H9 (cell line): ENCODE measurements at regions not wholly inside any gene's neighbourhood (a gene's known extent, or its start where the extent isn't known, plus 50 kb on each side); places are given as distances from the start of the nearest gene placed in this dataset.

Experiments used
- DNase-seq: peaks from one replicate; pipeline ENCODE4 v3.0.0-alpha.2; 2017
- H2AFZ ChIP-seq: one replicate; pipeline ENCODE4 v1.6.1; 2013; ENCODE audit warnings: mild to moderate bottlenecking, low read length, control low read depth, moderate library complexity
- H2AK5ac ChIP-seq: 2 replicates; pipeline ENCODE4 v1.6.1; 2013; ENCODE audit warnings: low read length, control low read depth, mixed read lengths; ENCODE audit not compliant: insufficient read length
- H2BK120ac ChIP-seq: one replicate; pipeline ENCODE4 v1.6.1; 2013; ENCODE audit warnings: low read depth, mild to moderate bottlenecking, low read length, control low read depth, inconsistent platforms; ENCODE audit not compliant: poor library complexity, severe bottlenecking
- H2BK12ac ChIP-seq: 2 replicates; pipeline ENCODE4 v1.6.1; 2013; ENCODE audit warnings: low read length, control low read depth, mixed read lengths, low read depth; ENCODE audit not compliant: insufficient read length
- H2BK15ac ChIP-seq: 2 replicates; pipeline ENCODE4 v1.6.1; 2013; ENCODE audit warnings: low read depth, low read length, control low read depth
- H2BK20ac ChIP-seq: one replicate; pipeline ENCODE4 v1.6.1; 2013; ENCODE audit warnings: low read depth, mild to moderate bottlenecking, low read length, control low read depth, inconsistent platforms; ENCODE audit not compliant: poor library complexity, severe bottlenecking
- H2BK5ac ChIP-seq: 2 replicates; pipeline ENCODE4 v1.6.1; 2013; ENCODE audit warnings: low read length, control low read depth, mixed read lengths; ENCODE audit not compliant: insufficient read length
- H3K14ac ChIP-seq: 2 replicates; pipeline ENCODE4 v1.6.1; 2013; ENCODE audit warnings: low read length, control low read depth; ENCODE audit not compliant: insufficient read depth
- H3K18ac ChIP-seq: 2 replicates; pipeline ENCODE4 v1.6.1; 2013; ENCODE audit warnings: low read depth, mild to moderate bottlenecking, mixed read lengths, low read length, control low read depth; ENCODE audit not compliant: insufficient read length
- H3K23ac ChIP-seq: 2 replicates; pipeline ENCODE4 v1.6.1; 2013; ENCODE audit warnings: low read length, control low read depth, mixed read lengths, low read depth; ENCODE audit not compliant: insufficient read length
- H3K23me2 ChIP-seq: 2 replicates; pipeline ENCODE4 v1.6.1; 2013; ENCODE audit warnings: low read depth, mild to moderate bottlenecking, mixed read lengths, low read length, control low read depth; ENCODE audit not compliant: insufficient read length, poor library complexity, severe bottlenecking
- H3K27ac ChIP-seq: 2 replicates; pipeline ENCODE4 v1.5.1; 2013; ENCODE audit warnings: low read length, control low read depth, mixed read lengths, low read depth; ENCODE audit not compliant: insufficient read length
- H3K27me3 ChIP-seq: 2 replicates; pipeline ENCODE4 v1.6.1; 2013; ENCODE audit warnings: low read length, control low read depth, inconsistent platforms; ENCODE audit not compliant: insufficient read depth
- H3K4ac ChIP-seq: 2 replicates; pipeline ENCODE4 v1.6.1; 2013; ENCODE audit warnings: low read depth, mild to moderate bottlenecking, control low read depth, inconsistent platforms, low read length, moderate library complexity
- H3K4me1 ChIP-seq: 2 replicates; pipeline ENCODE4 v1.6.1; 2013; ENCODE audit warnings: low read length, control low read depth, inconsistent platforms; ENCODE audit not compliant: insufficient read depth
- H3K4me2 ChIP-seq: 2 replicates; pipeline ENCODE4 v1.6.1; 2013; ENCODE audit warnings: low read length, control low read depth, mixed read lengths; ENCODE audit not compliant: insufficient read length, insufficient read depth
- H3K56ac ChIP-seq: 2 replicates; pipeline ENCODE4 v1.6.1; 2013; ENCODE audit warnings: low read depth, mild to moderate bottlenecking, mixed read lengths, low read length, control low read depth; ENCODE audit not compliant: insufficient read length
- H3K79me1 ChIP-seq: 2 replicates; pipeline ENCODE4 v1.6.1; 2013; ENCODE audit warnings: low read depth, mild to moderate bottlenecking, moderate library complexity, low read length, control low read depth, inconsistent platforms; ENCODE audit not compliant: insufficient read depth, poor library complexity, severe bottlenecking
- H3K79me2 ChIP-seq: 2 replicates; pipeline ENCODE4 v1.6.1; 2013; ENCODE audit warnings: low read length, control low read depth, inconsistent platforms; ENCODE audit not compliant: insufficient read depth
- H3K9ac ChIP-seq: 2 replicates; pipeline ENCODE4 v1.6.1; 2013; ENCODE audit warnings: low read length, control low read depth, mixed read lengths; ENCODE audit not compliant: insufficient read length; ENCODE audit errors: extremely low read depth
- H3K9me3 ChIP-seq: one replicate; pipeline ENCODE4 v1.6.1; 2013; ENCODE audit warnings: low read depth, low read length, inconsistent platforms; ENCODE audit not compliant: control insufficient read depth
- H3T11ph ChIP-seq: one replicate; pipeline ENCODE4 v1.6.1; 2013; ENCODE audit warnings: mild to moderate bottlenecking, low read length, control low read depth, inconsistent platforms
- H4K20me1 ChIP-seq: one replicate; pipeline ENCODE4 v1.6.1; 2013; ENCODE audit not compliant: control insufficient read depth, insufficient read length, insufficient read depth
- H4K5ac ChIP-seq: 2 replicates; pipeline ENCODE4 v1.6.1; 2013; ENCODE audit warnings: low read depth, mild to moderate bottlenecking, mixed read lengths, low read length, control low read depth; ENCODE audit not compliant: insufficient read length
- H4K8ac ChIP-seq: replicated peaks from 2 replicates; pipeline ENCODE4 v1.6.1; 2013; ENCODE audit warnings: low read length, control low read depth, mixed read lengths, low read depth; ENCODE audit not compliant: insufficient read length
- H4K91ac ChIP-seq: 2 replicates; pipeline ENCODE4 v1.6.1; 2013; ENCODE audit warnings: low read depth, mild to moderate bottlenecking, moderate library complexity, mixed read lengths, low read length, control low read depth; ENCODE audit not compliant: insufficient read length
- H3K27ac Mint-ChIP-seq, 3 experiments: 2 replicates in 2 of 3; 3 replicates in 1 of 3; pipeline ENCODE4 v1.8.0; 2020 to 2021; ENCODE audit warnings: mixed read lengths in 3 of 3, mild to moderate bottlenecking in 1 of 3, moderate library complexity in 1 of 3
- H3K27me3 Mint-ChIP-seq: 2 replicates; pipeline ENCODE4 v1.8.0; 2021; ENCODE audit warnings: low read depth, mild to moderate bottlenecking, moderate library complexity, mixed read lengths
- H3K36me3 Mint-ChIP-seq, 3 experiments: 2 replicates in 2 of 3; 3 replicates in 1 of 3; pipeline ENCODE4 v1.8.0; 2020 to 2021; ENCODE audit warnings: low read depth in 3 of 3, mixed read lengths in 3 of 3; ENCODE audit not compliant: insufficient read depth in 1 of 3
- H3K4me1 Mint-ChIP-seq, 2 experiments: 2 replicates each; pipeline ENCODE4 v1.8.0; 2020; ENCODE audit warnings: mixed read lengths in 2 of 2
- H3K4me3 Mint-ChIP-seq, 2 experiments: 2 replicates in 1 of 2; 3 replicates in 1 of 2; pipeline ENCODE4 v1.8.0; 2020 to 2021; ENCODE audit warnings: mild to moderate bottlenecking in 2 of 2, mixed read lengths in 2 of 2, moderate library complexity in 1 of 2
- H3K9me3 Mint-ChIP-seq, 2 experiments: 2 replicates in 1 of 2; 3 replicates in 1 of 2; pipeline ENCODE4 v1.8.0; 2020; ENCODE audit warnings: mild to moderate bottlenecking in 2 of 2, mixed read lengths in 2 of 2, moderate library complexity in 1 of 2
- CTCF ChIP-seq: fragments of 200-600 bp; sonication (generic); conservative IDR thresholded peaks from 3 replicates; pipeline ENCODE4 v1.8.0; 2021; ENCODE audit warnings: antibody characterized with exemption, mild to moderate bottlenecking
- WGBS: extraction: QIAGEN DNeasy Blood & Tissue Kit; methylation state at CpG from one replicate; pipeline ENCODE4 v1.1.7; 2013; ENCODE audit warnings: missing lambda C conversion rate, low lambda C conversion rate, mixed read lengths; ENCODE audit not compliant: insufficient read length; ENCODE audit errors: extremely low coverage; 5-methylcytosine and 5-hydroxymethylcytosine counted together

- Histone ChIP-seq H2AFZ (no peak overlapping the region), H4K5ac (no peak overlapping the region), H2BK15ac (no peak overlapping the region), H3K4me2 (no peak overlapping the region), H2BK5ac (no peak overlapping the region), H3K27me3 (no peaks in the 10 kb centered on the region), H3K56ac (no peak overlapping the region), H3K9ac (no peak overlapping the region), H4K20me1 (no peaks in the 10 kb centered on the region), H4K91ac (no peak overlapping the region), H2AK5ac (no peak overlapping the region), H3K9me3 (no peaks in the 10 kb centered on the region), H3K4ac (no peak overlapping the region), H3K4me1 (no peaks in the 10 kb centered on the region), H2BK120ac (no peak overlapping the region), H3K79me2 (no peaks in the 10 kb centered on the region), H3K79me1 (no peaks in the 10 kb centered on the region), H2BK12ac (no peak overlapping the region), H3K27ac (no peak overlapping the region), H3K23me2 (no peaks in the 10 kb centered on the region), H2BK20ac (no peak overlapping the region), H3K14ac (no peak overlapping the region), H4K8ac (no peak overlapping the region), H3T11ph (no peak overlapping the region), H3K18ac (no peak overlapping the region), H3K23ac (no peak overlapping the region)
- no peaks in the 10 kb centered on the region for H3K4me1 Mint-ChIP-seq
- H3K27me3 Mint-ChIP-seq: no peaks in the 10 kb centered on the region; the same call in 1 of the 2 replicates
- 0 out of 5 replicates have a peak, but pooled peaks cover 0 to 1% of the 10 kb centered on the region in 2 experiments for H3K9me3 Mint-ChIP-seq
- H3K27ac Mint-ChIP-seq: no peak overlapping the region
- no peaks in the 10 kb centered on the region for H3K36me3 Mint-ChIP-seq
- no peak for DNase-seq
- H3K4me3 Mint-ChIP-seq: no peak overlapping the region
- no CpG with 5 or more reads among the region's 3 CpGs for WGBS
- no peak for TF ChIP-seq CTCF
Observed at GRCh38 chr9:90245661-90246060, 397.0 kb downstream of the DIRAS2 start.
